Mesenchymal stem cell (in vitro differentiated cells and primary cell): ENCODE measurements at regions not wholly inside any gene's neighbourhood (a gene's known extent, or its start where the extent isn't known, plus 50 kb on each side); places are given as distances from the start of the nearest gene placed in this dataset.

Experiments used
- DNase-seq: peaks from one replicate; pipeline ENCODE4 v3.0.0-alpha.2; 2013
- H2AFZ ChIP-seq: one replicate; pipeline ENCODE4 v1.6.1; 2013; ENCODE audit warnings: low read depth, mild to moderate bottlenecking, control low read depth, inconsistent platforms, low read length, moderate library complexity
- H2AK5ac ChIP-seq: 2 replicates; pipeline ENCODE4 v1.6.1; 2013; ENCODE audit warnings: low read length, moderate library complexity, mild to moderate bottlenecking, inconsistent platforms; ENCODE audit not compliant: severe bottlenecking
- H2BK120ac ChIP-seq: one replicate; pipeline ENCODE4 v1.6.1; 2013; ENCODE audit warnings: low read depth, mild to moderate bottlenecking, inconsistent platforms, low read length, moderate library complexity
- H2BK12ac ChIP-seq, 2 experiments: one replicate each; pipeline ENCODE4 v1.6.1; 2013; ENCODE audit warnings: inconsistent platforms in 2 of 2, low read length in 2 of 2, mild to moderate bottlenecking in 2 of 2, moderate library complexity in 2 of 2, control low read depth in 1 of 2
- H2BK15ac ChIP-seq: one replicate; pipeline ENCODE4 v1.6.1; 2013; ENCODE audit warnings: mild to moderate bottlenecking, low read depth, inconsistent platforms; ENCODE audit not compliant: poor library complexity, severe bottlenecking
- H2BK5ac ChIP-seq: 2 replicates; pipeline ENCODE4 v1.6.1; 2013; ENCODE audit warnings: low read depth, mild to moderate bottlenecking, low read length, control low read depth, inconsistent platforms; ENCODE audit not compliant: poor library complexity, severe bottlenecking
- H3K14ac ChIP-seq, 2 experiments: one replicate each; pipeline ENCODE4 v1.6.1; 2013; ENCODE audit warnings: inconsistent platforms in 2 of 2, low read length in 2 of 2, control low read depth in 1 of 2, mild to moderate bottlenecking in 1 of 2, moderate library complexity in 1 of 2
- H3K18ac ChIP-seq, 2 experiments: one replicate each; pipeline ENCODE4 v1.6.1; 2013; ENCODE audit warnings: inconsistent platforms in 2 of 2, low read length in 2 of 2, control low read depth in 1 of 2, low read depth in 1 of 2, mild to moderate bottlenecking in 1 of 2
- H3K23ac ChIP-seq, 2 experiments: one replicate each; pipeline ENCODE4 v1.6.1; 2013; ENCODE audit warnings: inconsistent platforms in 2 of 2, low read length in 2 of 2, mild to moderate bottlenecking in 2 of 2, moderate library complexity in 2 of 2, control low read depth in 1 of 2
- H3K27ac ChIP-seq: 2 replicates; pipeline ENCODE4 v1.5.1; 2013; ENCODE audit warnings: mild to moderate bottlenecking, moderate library complexity, low read length, control low read depth, inconsistent platforms; ENCODE audit not compliant: poor library complexity, severe bottlenecking
- H3K27me3 ChIP-seq, 2 experiments: 2 replicates each; pipeline versions ENCODE4 v1.6.1 to v1.7.0; 2013; ENCODE audit warnings: low read length in 2 of 2, mild to moderate bottlenecking in 2 of 2, moderate library complexity in 2 of 2, control low read depth in 1 of 2, inconsistent platforms in 1 of 2; ENCODE audit not compliant: control insufficient read depth in 1 of 2, insufficient read depth in 1 of 2
- H3K36me3 ChIP-seq, 2 experiments: 2 replicates each; pipeline versions ENCODE4 v1.6.1 to v1.7.0; 2013; ENCODE audit warnings: low read length in 2 of 2, control low read depth in 1 of 2, inconsistent platforms in 1 of 2, low read depth in 1 of 2, mild to moderate bottlenecking in 1 of 2; ENCODE audit not compliant: insufficient read depth in 2 of 2, control insufficient read depth in 1 of 2
- H3K4ac ChIP-seq, 2 experiments: one replicate each; pipeline ENCODE4 v1.6.1; 2013; ENCODE audit warnings: inconsistent platforms in 2 of 2, low read length in 2 of 2, mild to moderate bottlenecking in 2 of 2, moderate library complexity in 2 of 2, control low read depth in 1 of 2, low read depth in 1 of 2
- H3K4me1 ChIP-seq: 2 replicates; pipeline ENCODE4 v1.6.1; 2013; ENCODE audit warnings: low read depth, low read length, control low read depth; ENCODE audit not compliant: control insufficient read depth, insufficient read depth
- H3K4me2 ChIP-seq: 2 replicates; pipeline ENCODE4 v1.6.1; 2013; ENCODE audit warnings: low read length, mild to moderate bottlenecking, inconsistent platforms; ENCODE audit not compliant: poor library complexity, severe bottlenecking
- H3K4me3 ChIP-seq, 2 experiments: 2 replicates each; pipeline versions ENCODE4 v1.5.1 to v1.7.0; 2013; ENCODE audit warnings: low read length in 2 of 2, mild to moderate bottlenecking in 2 of 2, control low read depth in 1 of 2, low read depth in 1 of 2; ENCODE audit not compliant: insufficient read depth in 1 of 2
- H3K79me1 ChIP-seq: replicated peaks from 2 replicates; pipeline ENCODE4 v1.6.1; 2013; ENCODE audit warnings: mild to moderate bottlenecking, control low read depth, low read length, inconsistent platforms; ENCODE audit not compliant: poor library complexity, severe bottlenecking
- H3K9ac ChIP-seq: 2 replicates; pipeline ENCODE4 v1.7.0; 2013; ENCODE audit warnings: mild to moderate bottlenecking, low read length, moderate library complexity
- H3K9me3 ChIP-seq: 2 replicates; pipeline ENCODE4 v1.7.0; 2013; ENCODE audit warnings: mild to moderate bottlenecking, low read length; ENCODE audit not compliant: control insufficient read depth
- H4K8ac ChIP-seq: one replicate; pipeline ENCODE4 v1.6.1; 2013; ENCODE audit warnings: inconsistent platforms, mild to moderate bottlenecking, low read length, moderate library complexity
- H4K91ac ChIP-seq: one replicate; pipeline ENCODE4 v1.6.1; 2013; ENCODE audit warnings: mild to moderate bottlenecking, low read length, inconsistent platforms
- WGBS: methylation state at CpG from one replicate; pipeline ENCODE4 v1.1.7; 2013; ENCODE audit warnings: mixed read lengths; 5-methylcytosine and 5-hydroxymethylcytosine counted together

- 86% methylated on average over 8 of the region's 9 CpGs for WGBS
- Histone ChIP-seq H3K27ac (no peak overlapping the region), H2BK120ac (no peak overlapping the region), H2BK15ac (no peak overlapping the region), H3K4me1 (no peaks in the 10 kb centered on the region), H3K23ac (no peak overlapping the region), H4K8ac (no peak overlapping the region), H2BK12ac (no peak overlapping the region), H3K4ac (no peak overlapping the region), H2AFZ (no peak overlapping the region), H3K79me1 (no peaks in the 10 kb centered on the region), H3K9ac (no peak overlapping the region), H2AK5ac (no peak overlapping the region), H3K4me3 (no peak overlapping the region), H3K36me3 (no peaks in the 10 kb centered on the region), H3K9me3 (no peaks in the 10 kb centered on the region), H3K18ac (no peak overlapping the region), H3K14ac (no peak overlapping the region), H4K91ac (no peak overlapping the region), H3K4me2 (no peak overlapping the region), H3K27me3 (peaks cover 0 to 20% of the 10 kb centered on the region in 2 experiments), H2BK5ac (no peak overlapping the region)
- DNase-seq: no peak
These were observed 351.0 kb upstream of the SLC24A2 start for GRCh38 chr9:20139763-20140290.

GRCh38 chr9:20138841-20139240, 350.0 kb upstream of the SLC24A2 start:
- H2BK5ac ChIP-seq: no peak overlapping the region
- no peak overlapping the region for H3K4me2 ChIP-seq
- no peak for DNase-seq
- no peak overlapping the region for H3K4me3 ChIP-seq
- H2BK120ac ChIP-seq: no peak overlapping the region
- H3K4me1 ChIP-seq: no peaks in the 10 kb centered on the region
- no peak overlapping the region for H2BK15ac ChIP-seq
- no peak overlapping the region for H2AFZ ChIP-seq
- no peak overlapping the region for H4K91ac ChIP-seq
- no peak overlapping the region for H2AK5ac ChIP-seq
- H3K23ac ChIP-seq: no peak overlapping the region
- peaks cover 0 to 10% of the 10 kb centered on the region in 2 experiments for H3K27me3 ChIP-seq
- no peak overlapping the region for H3K4ac ChIP-seq
- H4K8ac ChIP-seq: no peak overlapping the region
- no peak overlapping the region for H3K27ac ChIP-seq
- H3K14ac ChIP-seq: no peak overlapping the region
- H3K9me3 ChIP-seq: no peaks in the 10 kb centered on the region
- H3K79me1 ChIP-seq: no peaks in the 10 kb centered on the region
- WGBS: 97% methylated on average over 3 of the region's 4 CpGs
- no peaks in the 10 kb centered on the region for H3K36me3 ChIP-seq
- H2BK12ac ChIP-seq: no peak overlapping the region
- no peak overlapping the region for H3K9ac ChIP-seq
- no peak overlapping the region for H3K18ac ChIP-seq

- H2AFZ ChIP-seq: no peak overlapping the region
- H3K9ac ChIP-seq: no peak overlapping the region
- H3K18ac ChIP-seq: no peak overlapping the region
- H4K8ac ChIP-seq: no peak overlapping the region
- no peaks in the 10 kb centered on the region for H3K9me3 ChIP-seq
- H3K4me1 ChIP-seq: no peaks in the 10 kb centered on the region
- H3K4me3 ChIP-seq: no peak overlapping the region
- H2BK12ac ChIP-seq: no peak overlapping the region
- DNase-seq: no peak
- no peak overlapping the region for H3K23ac ChIP-seq
- H3K4me2 ChIP-seq: no peak overlapping the region
- H2AK5ac ChIP-seq: no peak overlapping the region
- no peaks in the 10 kb centered on the region for H3K36me3 ChIP-seq
- no peaks in the 10 kb centered on the region for H3K79me1 ChIP-seq
- H2BK5ac ChIP-seq: no peak overlapping the region
- H4K91ac ChIP-seq: no peak overlapping the region
- H2BK120ac ChIP-seq: no peak overlapping the region
- H2BK15ac ChIP-seq: no peak overlapping the region
- H3K27ac ChIP-seq: no peak overlapping the region
- H3K4ac ChIP-seq: no peak overlapping the region
- peaks cover 0 to 3% of the 10 kb centered on the region in 2 experiments for H3K27me3 ChIP-seq
- H3K14ac ChIP-seq: no peak overlapping the region
These were observed 349.3 kb upstream of the SLC24A2 start for GRCh38 chr9:20138116-20138515.

- Histone ChIP-seq H4K91ac (no peak overlapping the region), H3K27ac (no peak overlapping the region), H2BK120ac (no peak overlapping the region), H3K4me2 (no peak overlapping the region), H3K23ac (no peak overlapping the region), H4K8ac (no peak overlapping the region), H2BK15ac (no peak overlapping the region), H2AK5ac (no peak overlapping the region), H2BK5ac (no peak overlapping the region), H3K18ac (no peak overlapping the region), H3K14ac (no peak overlapping the region), H3K4me3 (no peak overlapping the region), H3K79me1 (no peaks in the 10 kb centered on the region), H3K4me1 (no peaks in the 10 kb centered on the region), H2BK12ac (no peak overlapping the region), H3K9me3 (no peaks in the 10 kb centered on the region), H3K4ac (no peak overlapping the region), H3K27me3 (no peaks in the 10 kb centered on the region), H2AFZ (no peak overlapping the region), H3K36me3 (no peaks in the 10 kb centered on the region), H3K9ac (no peak overlapping the region)
- 94% methylated on average over 1 of the region's 1 CpG for WGBS
- no peak for DNase-seq
These were observed 348.6 kb upstream of the SLC24A2 start for GRCh38 chr9:20137425-20137824.
